ENCODE measurements at regions not wholly inside any gene's neighbourhood (a gene's known extent, or its start where the extent isn't known, plus 50 kb on each side); places are given as distances from the start of the nearest gene placed in this dataset.

DNA sequence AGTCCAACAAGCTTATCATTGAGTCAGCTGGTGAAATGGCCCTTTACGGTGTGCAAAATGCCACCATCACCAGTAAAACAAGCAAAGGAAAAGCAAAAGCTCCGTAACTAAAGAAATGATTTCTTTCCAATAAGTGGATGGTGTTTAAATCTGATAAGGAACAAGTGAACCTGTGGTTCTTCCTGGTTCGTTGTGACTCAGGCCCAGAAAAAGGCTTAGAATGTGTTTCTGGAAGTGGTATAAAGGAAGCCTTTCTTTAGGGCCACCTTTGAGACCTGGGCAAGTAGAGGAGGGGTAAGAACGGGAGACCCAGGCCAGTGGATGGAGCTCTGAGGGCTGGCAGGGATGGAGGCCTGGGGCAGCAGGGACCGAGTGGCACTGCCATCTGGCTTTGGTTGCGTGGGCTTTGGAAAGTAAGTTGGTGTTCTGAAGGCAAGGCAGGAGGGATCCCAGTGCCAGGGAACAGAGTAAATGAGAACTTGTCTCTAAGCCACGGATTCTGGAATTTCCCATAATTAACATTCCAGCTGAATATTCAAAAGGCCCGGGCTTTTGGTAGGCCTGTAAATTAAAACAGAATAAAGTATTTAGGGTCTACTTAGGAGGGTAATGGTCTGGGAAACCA is 87.9 kb upstream of the LMO4 start:
- Mint-ChIP-seq H3K27ac (no peak overlapping the region), H3K4me3 (no peak overlapping the region), H3K36me3 (no peaks in the 10 kb centered on the region), H3K27me3 (peaks cover 3 to 31% (median 21%) of the 10 kb centered on the region in 3 donors), H3K4me1 (no peaks in the 10 kb centered on the region), H3K9me3 (no peaks in the 10 kb centered on the region)
- ATAC-seq (ENCODE audit: low read depth in 2 of 2) (no peak), DNase-seq (no peak)

DNA sequence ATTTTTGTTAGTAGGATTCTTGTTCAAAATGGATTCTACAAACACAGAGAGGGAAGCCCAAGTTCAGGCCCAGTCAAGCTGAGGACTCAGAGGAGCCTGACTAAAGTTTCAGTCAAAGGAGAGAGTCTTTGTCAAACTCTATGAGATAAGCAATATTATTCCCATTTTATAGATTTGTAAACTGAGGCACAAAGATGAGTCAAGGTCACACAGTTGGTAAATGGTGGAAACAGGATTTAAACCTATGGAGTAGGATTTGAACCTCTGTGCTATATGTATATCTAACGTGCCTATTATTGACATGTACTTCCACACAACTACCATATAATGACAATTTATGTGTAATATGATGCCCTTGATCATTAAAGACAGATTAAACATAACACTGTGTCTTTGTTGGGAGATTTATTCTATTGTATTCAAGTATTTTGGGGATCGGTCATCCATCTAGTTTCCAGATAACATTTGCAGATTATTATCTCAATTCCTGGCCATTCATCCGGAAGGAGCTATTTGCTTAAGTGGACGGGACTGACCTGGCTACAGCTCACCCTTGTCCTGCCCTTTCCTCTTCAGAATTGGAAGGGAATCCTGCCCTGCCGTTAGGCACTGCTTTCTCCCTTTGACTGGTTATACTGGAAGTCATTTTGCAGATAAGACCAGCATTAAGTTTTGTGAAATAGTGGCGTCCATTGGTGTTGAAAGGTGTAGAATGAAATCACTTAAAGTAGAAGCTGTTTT is 86.1 kb upstream of the LMO4 start:
- Mint-ChIP-seq H3K4me3 (no peak overlapping the region), H3K36me3 (peaks cover 0 to 4% of the 10 kb centered on the region in 2 donors), H3K9me3 (peaks cover 0 to 2% (median 1%) of the 10 kb centered on the region in 7 donors), H3K27me3 (peaks cover 3 to 26% (median 25%) of the 10 kb centered on the region in 3 donors), H3K4me1 (no peaks in the 10 kb centered on the region), H3K27ac (no peak overlapping the region)
- DNase-seq = no peak
- no peak for ATAC-seq (ENCODE audit: low read depth in 2 of 2)

DNA sequence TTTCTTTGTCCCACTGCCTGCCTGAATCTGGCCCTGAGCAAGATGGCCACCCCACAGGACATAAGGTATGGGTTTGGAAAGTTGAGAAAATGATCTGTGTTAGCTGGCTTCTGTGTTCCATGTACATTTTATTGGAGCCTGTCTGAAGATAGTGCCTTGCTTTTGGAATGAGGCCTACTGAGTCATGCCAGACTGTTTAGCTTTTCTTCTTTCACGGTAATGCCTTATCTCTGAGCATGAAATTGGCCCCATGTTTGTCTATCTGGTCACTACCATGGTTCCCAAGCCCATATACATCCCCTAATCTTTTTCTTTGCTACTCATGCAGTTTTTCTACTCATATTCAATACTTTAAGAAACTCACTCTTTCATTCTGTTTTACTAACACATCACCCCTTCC is 85.1 kb upstream of the LMO4 start:
- Mint-ChIP-seq H3K27me3 (peaks cover 4 to 24% (median 22%) of the 10 kb centered on the region in 3 donors), H3K4me1 (no peaks in the 10 kb centered on the region), H3K4me3 (no peak overlapping the region), H3K9me3 (peaks cover 0 to 6% (median 2%) of the 10 kb centered on the region in 7 donors), H3K27ac (no peak overlapping the region), H3K36me3 (peaks cover 0 to 8% of the 10 kb centered on the region in 2 donors)
- DNase-seq (no peak), ATAC-seq (ENCODE audit: low read depth in 2 of 2) (no peak)

DNA sequence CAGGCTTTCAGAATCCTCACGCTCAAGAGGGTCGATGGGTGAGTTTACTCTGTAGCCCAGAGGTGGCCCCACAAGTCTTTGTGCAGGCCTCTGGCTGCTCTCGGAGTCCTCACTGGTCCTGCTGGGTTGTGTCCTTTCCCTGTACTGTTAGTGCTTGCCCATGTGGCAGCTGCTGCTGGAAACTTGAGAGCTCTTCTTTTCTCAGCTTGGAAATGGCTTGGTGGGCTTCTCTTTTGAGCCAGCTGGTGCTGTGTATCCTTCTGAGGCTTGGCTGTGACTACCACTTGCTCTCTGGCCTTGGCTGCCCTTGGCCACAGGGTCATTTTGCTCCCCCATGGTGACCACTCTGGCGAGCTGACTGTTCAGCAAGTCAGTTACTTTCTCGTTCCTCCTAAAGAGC is 82.2 kb upstream of the LMO4 start:
- Mint-ChIP-seq H3K36me3 (peaks cover 0 to 8% of the 10 kb centered on the region in 2 donors), H3K4me1 (peaks cover 0 to 5% (median 0%) of the 10 kb centered on the region in 3 donors), H3K27ac (no peak overlapping the region), H3K27me3 (peaks cover 4 to 19% (median 11%) of the 10 kb centered on the region in 3 donors), H3K4me3 (no peak overlapping the region), H3K9me3 (peaks cover 0 to 11% (median 2%) of the 10 kb centered on the region in 7 donors)
- DNase-seq (no peak), ATAC-seq (ENCODE audit: low read depth in 2 of 2) (no peak)

DNA sequence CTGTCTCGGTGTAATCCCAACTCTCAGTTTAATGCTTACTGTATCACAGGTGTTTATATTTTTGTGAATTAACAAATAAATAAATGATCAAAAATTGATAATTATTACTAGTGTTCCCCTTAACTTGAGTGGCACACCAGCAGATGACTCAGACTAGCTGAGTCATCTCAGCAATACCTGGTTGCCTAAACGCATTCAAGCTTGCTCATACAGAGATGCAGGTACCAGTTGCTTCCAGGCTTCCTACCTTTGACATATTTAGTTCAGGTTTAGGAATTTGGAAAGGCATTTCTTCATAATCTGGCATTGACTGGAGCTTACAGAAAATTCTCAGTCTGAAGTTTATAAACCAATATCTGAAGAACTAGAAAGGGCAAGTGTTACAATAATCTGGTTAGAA is 78.9 kb upstream of the LMO4 start:
- Mint-ChIP-seq H3K4me3 (no peak overlapping the region), H3K27me3 (peaks cover 8 to 27% (median 13%) of the 10 kb centered on the region in 3 donors), H3K4me1 (peaks cover 0 to 5% (median 0%) of the 10 kb centered on the region in 3 donors), H3K9me3 (peaks cover 2 to 11% (median 7%) of the 10 kb centered on the region in 7 donors), H3K27ac (no peak overlapping the region), H3K36me3 (peaks cover 0 to 8% of the 10 kb centered on the region in 2 donors)
- DNase-seq (no peak), ATAC-seq (ENCODE audit: low read depth in 2 of 2) (no peak)

DNA sequence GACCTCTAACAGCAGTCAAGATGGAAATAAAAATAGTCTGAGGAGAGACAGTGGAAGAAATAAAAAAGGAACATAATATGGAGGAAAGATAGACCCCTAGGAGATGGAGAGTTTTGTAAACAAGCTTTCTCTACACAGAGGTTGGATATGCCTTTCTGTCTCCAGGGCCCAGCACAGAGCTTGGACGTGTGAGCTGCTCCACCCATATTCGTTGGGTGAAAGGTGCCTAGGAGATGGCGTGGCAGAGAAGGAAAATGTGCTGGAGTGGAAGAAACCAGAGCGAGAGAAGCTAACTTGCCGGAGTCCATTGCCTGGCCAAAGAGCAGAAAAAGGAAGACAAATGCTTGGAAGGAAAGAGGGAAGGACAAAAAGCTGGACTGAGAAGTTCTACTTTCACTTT is 78.3 kb upstream of the LMO4 start:
- DNase-seq (no peak), ATAC-seq (ENCODE audit: low read depth in 2 of 2) (no peak)
- Mint-ChIP-seq H3K4me3 (no peak overlapping the region), H3K36me3 (peaks cover 0 to 8% of the 10 kb centered on the region in 2 donors), H3K4me1 (peaks cover 0 to 5% (median 0%) of the 10 kb centered on the region in 3 donors), H3K27me3 (peaks cover 8 to 27% (median 15%) of the 10 kb centered on the region in 3 donors), H3K9me3 (peaks cover 2 to 11% (median 7%) of the 10 kb centered on the region in 7 donors), H3K27ac (peak overlapping the region in 1 of 6 donors; percentile 52)

DNA sequence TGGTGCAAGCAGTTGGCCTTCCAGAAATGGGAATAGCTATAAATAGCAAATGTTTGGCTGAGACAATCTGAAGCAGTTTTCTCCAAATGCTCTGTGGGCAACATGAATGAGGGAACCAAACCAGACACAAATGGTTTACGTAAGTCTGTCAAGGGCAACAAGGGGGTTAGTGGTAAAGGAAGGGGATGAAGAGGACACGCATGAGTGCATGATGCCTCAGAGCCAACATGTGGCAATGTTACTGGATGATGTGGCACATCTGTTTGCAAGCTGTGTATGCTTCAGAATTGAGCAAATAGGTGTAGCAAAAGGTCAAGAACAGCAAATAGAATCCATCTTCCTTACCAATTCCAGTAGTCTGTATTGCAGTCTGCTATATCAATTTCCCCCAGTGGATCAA is 76.3 kb upstream of the LMO4 start:
- H3K9me3 Mint-ChIP-seq = peaks cover 2 to 11% (median 7%) of the 10 kb centered on the region in 7 donors
- ATAC-seq (ENCODE audit: low read depth in 2 of 2) (no peak), DNase-seq (no peak)
- no peak overlapping the region for H3K27ac Mint-ChIP-seq
- peaks cover 0 to 5% of the 10 kb centered on the region in 2 donors for H3K36me3 Mint-ChIP-seq
- no peak overlapping the region for H3K4me3 Mint-ChIP-seq
- peaks cover 8 to 31% (median 19%) of the 10 kb centered on the region in 3 donors for H3K27me3 Mint-ChIP-seq
- H3K4me1 Mint-ChIP-seq = peaks cover 0 to 5% (median 0%) of the 10 kb centered on the region in 3 donors

DNA sequence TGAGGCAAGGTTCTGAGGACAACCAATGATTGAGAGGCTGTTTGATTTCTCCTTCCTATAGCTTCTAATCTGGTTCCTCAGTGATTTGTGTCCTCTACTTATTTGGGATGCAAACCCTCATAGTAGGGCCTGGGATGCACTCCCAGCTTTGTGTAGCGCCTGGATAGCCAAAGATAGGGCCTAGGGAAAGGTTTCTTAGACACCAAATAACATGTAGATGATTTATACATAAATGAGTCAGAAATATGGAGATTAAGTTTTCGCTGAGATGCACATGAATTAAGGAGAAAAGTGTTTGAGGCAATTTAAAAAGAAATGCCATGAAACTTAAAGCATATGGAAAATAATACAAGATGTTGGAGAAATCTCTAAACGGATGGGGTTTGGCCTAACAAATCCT is 66.0 kb upstream of the LMO4 start:
- DNase-seq (no peak), ATAC-seq (ENCODE audit: low read depth in 2 of 2) (no peak)
- Mint-ChIP-seq H3K27ac (no peak overlapping the region), H3K4me3 (no peak overlapping the region), H3K4me1 (no peaks in the 10 kb centered on the region), H3K27me3 (peaks cover 4 to 8% (median 7%) of the 10 kb centered on the region in 3 donors), H3K9me3 (peaks cover 0 to 4% (median 0%) of the 10 kb centered on the region in 7 donors), H3K36me3 (no peaks in the 10 kb centered on the region)

DNA sequence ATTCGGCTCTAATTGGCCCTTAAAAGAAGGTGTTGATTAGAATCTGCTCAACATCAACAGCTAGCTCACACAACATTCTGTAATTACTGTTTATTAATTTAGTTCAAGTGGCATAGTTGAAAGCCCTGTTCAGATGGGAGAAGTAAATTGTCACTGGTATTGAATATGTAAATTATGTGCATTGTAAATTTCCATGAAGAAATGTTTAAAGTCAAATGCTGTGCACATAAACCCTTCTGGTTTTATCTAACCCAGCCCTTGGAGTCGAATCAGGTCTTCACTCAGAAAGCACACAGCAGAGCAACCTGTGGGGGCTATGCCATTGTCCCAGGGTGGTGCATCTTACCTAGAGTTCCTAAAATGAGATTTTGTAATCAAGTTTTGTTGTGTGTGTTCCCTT is 65.4 kb upstream of the LMO4 start:
- ATAC-seq (ENCODE audit: low read depth in 2 of 2) (no peak), DNase-seq (no peak)
- Mint-ChIP-seq H3K9me3 (peaks cover 0 to 4% (median 0%) of the 10 kb centered on the region in 7 donors), H3K36me3 (no peaks in the 10 kb centered on the region), H3K4me3 (peak overlapping the region in 1 of 8 donors; percentile 69), H3K4me1 (no peaks in the 10 kb centered on the region), H3K27ac (no peak overlapping the region), H3K27me3 (peaks cover 7 to 10% (median 9%) of the 10 kb centered on the region in 3 donors)

DNA sequence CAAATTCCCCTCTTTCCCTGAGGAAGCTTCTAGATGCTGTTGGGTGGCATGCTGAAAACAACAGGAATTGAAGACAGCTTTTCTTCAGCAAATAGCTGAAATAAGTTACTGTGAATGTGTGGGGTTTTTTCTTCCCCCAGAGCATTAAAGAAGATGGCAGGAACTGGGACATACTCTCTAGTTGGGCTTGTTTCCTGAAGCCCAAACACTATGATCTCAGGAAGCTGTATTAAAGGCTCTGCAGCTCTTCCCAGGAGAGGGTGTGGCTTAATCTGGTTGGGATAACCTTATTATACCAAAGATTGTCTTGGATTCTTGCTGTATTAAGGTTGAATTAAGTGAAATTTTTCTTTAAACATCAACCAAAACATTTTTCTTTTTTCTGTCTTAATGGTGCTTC is 64.9 kb upstream of the LMO4 start:
- Mint-ChIP-seq H3K36me3 (no peaks in the 10 kb centered on the region), H3K27ac (peak overlapping the region in 1 of 6 donors; percentile 11), H3K27me3 (peaks cover 8 to 12% (median 9%) of the 10 kb centered on the region in 3 donors), H3K4me3 (no peak overlapping the region), H3K4me1 (no peaks in the 10 kb centered on the region), H3K9me3 (peaks cover 0 to 1% (median 0%) of the 10 kb centered on the region in 7 donors)
- DNase-seq (no peak), ATAC-seq (ENCODE audit: low read depth in 2 of 2) (no peak)

DNA sequence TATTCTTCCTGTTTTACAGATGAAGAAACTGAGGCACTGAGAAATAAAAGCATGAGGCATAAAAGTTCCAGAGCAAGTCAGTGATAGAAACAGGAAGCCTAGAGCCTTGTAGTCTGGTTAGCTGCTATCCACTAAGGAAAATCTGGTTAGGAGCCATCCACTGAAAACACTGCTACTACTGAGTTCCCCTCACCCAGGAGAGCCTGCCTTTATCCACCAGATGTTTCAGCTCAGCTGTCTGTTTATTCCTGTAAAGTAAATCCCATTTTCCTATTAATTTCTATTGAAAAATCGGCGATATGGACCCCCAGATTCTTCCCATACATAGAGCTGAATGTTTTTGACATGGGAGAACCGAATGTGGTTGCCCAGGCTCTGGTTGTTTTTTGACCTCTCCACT is 63.7 kb upstream of the LMO4 start:
- no peak overlapping the region for H3K4me3 Mint-ChIP-seq
- no peaks in the 10 kb centered on the region for H3K36me3 Mint-ChIP-seq
- H3K9me3 Mint-ChIP-seq = peaks cover 0 to 2% (median 0%) of the 10 kb centered on the region in 7 donors
- peaks cover 8 to 20% (median 9%) of the 10 kb centered on the region in 3 donors for H3K27me3 Mint-ChIP-seq
- ATAC-seq (ENCODE audit: low read depth in 2 of 2) (no peak), DNase-seq (no peak)
- no peaks in the 10 kb centered on the region for H3K4me1 Mint-ChIP-seq
- no peak overlapping the region for H3K27ac Mint-ChIP-seq

DNA sequence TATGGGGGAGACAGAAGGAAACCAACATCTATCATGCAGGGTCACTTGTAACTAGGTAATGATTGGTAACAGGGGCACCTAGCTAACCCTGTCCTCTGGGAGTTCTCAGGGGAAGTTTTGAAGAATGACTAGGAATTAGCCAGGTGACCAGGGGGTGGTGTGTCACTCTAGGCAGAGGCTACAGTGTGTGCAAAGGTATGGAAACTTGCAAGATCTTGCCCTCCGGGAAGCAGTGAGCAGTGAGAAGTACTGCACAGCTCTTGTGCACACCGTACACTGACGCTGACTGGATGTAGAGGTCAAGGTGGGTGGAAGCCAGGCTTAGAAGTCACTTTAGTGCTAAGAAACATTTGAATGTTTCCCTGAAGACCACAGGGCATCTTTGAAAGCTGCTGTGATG is 62.9 kb upstream of the LMO4 start:
- Mint-ChIP-seq H3K9me3 (peaks cover 0 to 2% (median 0%) of the 10 kb centered on the region in 7 donors), H3K4me3 (no peak overlapping the region), H3K27ac (no peak overlapping the region), H3K27me3 (peaks cover 8 to 24% (median 9%) of the 10 kb centered on the region in 3 donors), H3K36me3 (no peaks in the 10 kb centered on the region), H3K4me1 (no peaks in the 10 kb centered on the region)
- DNase-seq = no peak
- no peak for ATAC-seq (ENCODE audit: low read depth in 2 of 2)

DNA sequence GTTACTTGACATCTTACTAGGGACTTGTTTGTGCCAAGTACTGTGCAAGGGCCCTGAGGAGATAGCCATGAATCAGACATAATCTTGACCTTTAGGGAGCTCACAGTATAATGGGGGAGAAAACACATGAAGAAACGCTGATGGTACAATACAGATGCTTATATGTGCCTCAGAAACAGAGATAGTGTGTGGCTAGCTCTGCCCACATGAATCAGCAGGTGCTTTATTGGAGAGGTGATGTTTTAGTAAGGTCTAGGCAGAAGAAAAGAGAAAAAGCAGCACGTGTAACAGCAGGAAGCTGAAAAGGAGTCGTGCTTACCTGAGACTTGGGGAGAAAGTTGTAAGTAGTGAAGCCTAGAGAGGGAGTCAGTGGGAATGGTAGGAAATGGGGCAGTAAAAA is 60.6 kb upstream of the LMO4 start:
- no peak for ATAC-seq (ENCODE audit: low read depth in 2 of 2)
- no peak overlapping the region for H3K4me3 Mint-ChIP-seq

DNA sequence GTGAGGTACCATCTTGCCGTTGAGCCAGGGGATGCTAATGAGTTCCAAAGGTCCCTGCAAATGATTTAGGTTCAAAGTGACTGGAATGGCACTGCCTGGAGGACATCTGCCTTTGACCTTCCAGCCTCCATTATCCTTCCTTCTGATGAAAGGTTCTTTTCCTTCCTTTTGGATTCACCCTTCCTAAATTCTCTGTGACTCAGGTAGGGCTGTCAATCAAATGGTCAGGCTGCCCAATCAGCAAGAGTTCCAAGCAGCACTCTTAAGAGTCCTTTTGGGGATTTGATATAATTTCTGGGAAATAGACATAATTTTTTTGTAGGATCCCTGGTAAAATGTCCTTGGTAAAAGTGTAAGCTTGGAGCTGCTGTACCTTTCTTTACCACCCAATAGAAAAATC is 58.8 kb upstream of the LMO4 start:
- Mint-ChIP-seq H3K4me3 (no peak overlapping the region), H3K4me1 (no peaks in the 10 kb centered on the region), H3K27ac (no peak overlapping the region), H3K27me3 (peaks cover 9 to 32% (median 11%) of the 10 kb centered on the region in 3 donors), H3K9me3 (peaks cover 0 to 2% (median 0%) of the 10 kb centered on the region in 7 donors), H3K36me3 (no peaks in the 10 kb centered on the region)
- ATAC-seq (ENCODE audit: low read depth in 2 of 2) (no peak), DNase-seq (no peak)

More for the DNA sequence above, 60.6 kb upstream of the LMO4 start:
- no peak for DNase-seq
- no peak overlapping the region for H3K27ac Mint-ChIP-seq
- peaks cover 8 to 24% (median 9%) of the 10 kb centered on the region in 3 donors for H3K27me3 Mint-ChIP-seq
- peaks cover 0 to 2% (median 0%) of the 10 kb centered on the region in 7 donors for H3K9me3 Mint-ChIP-seq
- H3K36me3 Mint-ChIP-seq = no peaks in the 10 kb centered on the region
- no peaks in the 10 kb centered on the region for H3K4me1 Mint-ChIP-seq

Measured in naive B cell (primary cell).